H1 (cell line): ENCODE measurements at regions not wholly inside any gene's neighbourhood (a gene's known extent, or its start where the extent isn't known, plus 50 kb on each side); places are given as distances from the start of the nearest gene placed in this dataset.

ENCODE experiments used
- CTCF ChIA-PET: fragments of 300-600 bp; sonication (Branson Sonifier 250); formaldehyde crosslinking; loops from one replicate; lab custom pipeline; 2021; ENCODE audit not compliant: partially characterized antibody; lab: Charles Lee
- POLR2A ChIA-PET: fragments of 300-600 bp; sonication (Branson Sonifier 250); formaldehyde crosslinking; loops from one replicate; lab custom pipeline; 2021; ENCODE audit warnings: inconsistent platforms; ENCODE audit not compliant: partially characterized antibody; lab: Charles Lee
- DNase-seq, 2 experiments: peaks; one replicate each; pipeline versions ENCODE4 v3.0.0 to v3.0.0-alpha.2; 2010 to 2022; ENCODE audit warnings: low spot score in 2 of 2, low read depth in 1 of 2, mixed read lengths in 1 of 2
- FAIRE-seq: peaks from 2 replicates; lab custom pipeline; 2011; peaks lifted over from hg19 to GRCh38; lab: Jason Lieb, UNC
- H2AFZ ChIP-seq: 2 replicates; pipeline ENCODE4 v1.8.1; 2012; ENCODE audit warnings: low read length, inconsistent platforms
- H2AK5ac ChIP-seq: 2 replicates; pipeline ENCODE4 v1.6.1; 2013; ENCODE audit warnings: low read depth, low read length
- H2BK120ac ChIP-seq: replicated peaks from 2 replicates; pipeline ENCODE3; 2013; ENCODE audit warnings: low read depth, low read length, inconsistent platforms
- H2BK12ac ChIP-seq: 2 replicates; pipeline ENCODE4 v1.6.1; 2013; ENCODE audit warnings: low read depth, low read length
- H2BK15ac ChIP-seq: 2 replicates; pipeline ENCODE4 v1.6.1; 2013; ENCODE audit warnings: low read length
- H2BK20ac ChIP-seq: 2 replicates; pipeline ENCODE4 v1.6.1; 2013; ENCODE audit warnings: low read length
- H2BK5ac ChIP-seq: 2 replicates; pipeline ENCODE4 v1.6.1; 2013; ENCODE audit warnings: low read depth, low read length
- H3K14ac ChIP-seq: 2 replicates; pipeline ENCODE4 v1.6.1; 2013; ENCODE audit warnings: inconsistent platforms; ENCODE audit not compliant: insufficient read length
- H3K18ac ChIP-seq: 2 replicates; pipeline ENCODE4 v1.6.1; 2013; ENCODE audit warnings: low read length; ENCODE audit errors: extremely low read depth
- H3K23ac ChIP-seq: 2 replicates; pipeline ENCODE4 v1.6.1; 2013; ENCODE audit warnings: inconsistent platforms; ENCODE audit not compliant: insufficient read length
- H3K23me2 ChIP-seq: 2 replicates; pipeline ENCODE4 v1.6.1; 2013; ENCODE audit warnings: low read depth, low read length
- H3K27ac ChIP-seq: 2 replicates; pipeline ENCODE4 v1.6.1; 2011; ENCODE audit warnings: low read depth, low read length, inconsistent platforms
- H3K27me3 ChIP-seq, 4 experiments: replicated peaks in 1 of 4; 1 replicate in 1 of 4; 2 replicates in 3 of 4; pipeline versions ENCODE4 v1.6.1 to v1.8.1; 2011 to 2013; ENCODE audit warnings: low read length in 3 of 4, mild to moderate bottlenecking in 3 of 4, inconsistent platforms in 2 of 4, mixed read lengths in 2 of 4, moderate library complexity in 1 of 4; ENCODE audit not compliant: control insufficient read depth in 3 of 4, insufficient read depth in 3 of 4; ENCODE audit errors: extremely low read depth in 1 of 4
- H3K36me3 ChIP-seq, 4 experiments: 2 replicates each; pipeline versions ENCODE4 v1.6.1 to v1.8.1; 2011 to 2013; ENCODE audit warnings: mild to moderate bottlenecking in 4 of 4, low read length in 3 of 4, moderate library complexity in 2 of 4, control low read depth in 1 of 4, inconsistent platforms in 1 of 4; ENCODE audit not compliant: insufficient read depth in 4 of 4, control insufficient read depth in 2 of 4
- H3K4ac ChIP-seq: replicated peaks from 2 replicates; pipeline ENCODE3; 2013; ENCODE audit warnings: low read length, low read depth, mixed read lengths, inconsistent platforms; ENCODE audit not compliant: insufficient read length
- H3K4me1 ChIP-seq, 4 experiments: replicated peaks in 1 of 4; 1 replicate in 1 of 4; 2 replicates in 3 of 4; pipeline versions ENCODE4 v1.6.1 to v1.8.1; 2011 to 2013; ENCODE audit warnings: low read length in 3 of 4, inconsistent platforms in 2 of 4, mixed read lengths in 1 of 4; ENCODE audit not compliant: insufficient read depth in 4 of 4, control insufficient read depth in 3 of 4
- H3K4me2 ChIP-seq, 2 experiments: 2 replicates each; pipeline versions ENCODE4 v1.6.1 to v1.8.1; 2011 to 2013; ENCODE audit warnings: low read depth in 2 of 2, low read length in 2 of 2, control low read depth in 1 of 2, inconsistent platforms in 1 of 2, mild to moderate bottlenecking in 1 of 2; ENCODE audit not compliant: insufficient read depth in 1 of 2
- H3K4me3 ChIP-seq, 4 experiments: fragments of 200-600, 300-600 bp in 1 of 4; sonication (generic), shearing (Covaris generic), sonication (Bioruptor Twin) in 1 of 4; 2 replicates each; pipeline versions ENCODE4 v1.5.1 to v1.8.1; 2011 to 2016; ENCODE audit warnings: low read length in 4 of 4, low read depth in 3 of 4, control low read depth in 2 of 4, inconsistent platforms in 2 of 4, mild to moderate bottlenecking in 2 of 4, mixed read lengths in 1 of 4, moderate library complexity in 1 of 4; ENCODE audit not compliant: insufficient read depth in 2 of 4; ENCODE audit errors: extremely low read depth in 1 of 4
- H3K56ac ChIP-seq: replicated peaks from 2 replicates; pipeline ENCODE3; 2013; ENCODE audit warnings: low read depth, mild to moderate bottlenecking, mixed read lengths, low read length, inconsistent platforms; ENCODE audit not compliant: insufficient read length
- H3K79me1 ChIP-seq: 2 replicates; pipeline ENCODE4 v1.6.1; 2013; ENCODE audit warnings: low read depth, low read length, control low read depth
- H3K79me2 ChIP-seq, 2 experiments: 2 replicates each; pipeline versions ENCODE4 v1.6.1 to v1.8.1; 2012 to 2013; ENCODE audit warnings: low read length in 2 of 2, mild to moderate bottlenecking in 2 of 2, inconsistent platforms in 1 of 2; ENCODE audit not compliant: insufficient read depth in 2 of 2, control insufficient read depth in 1 of 2
- H3K9ac ChIP-seq, 4 experiments: replicated peaks in 1 of 4; 1 replicate in 1 of 4; 2 replicates in 3 of 4; pipeline versions ENCODE4 v1.6.1 to v1.8.1; 2011 to 2013; ENCODE audit warnings: low read depth in 3 of 4, low read length in 3 of 4, control low read depth in 2 of 4, mild to moderate bottlenecking in 2 of 4, moderate library complexity in 2 of 4, inconsistent platforms in 1 of 4; ENCODE audit errors: extremely low read depth in 1 of 4
- H3K9me3 ChIP-seq, 2 experiments: 2 replicates each; pipeline versions ENCODE4 v1.6.1 to v1.8.1; 2012 to 2013; ENCODE audit warnings: mild to moderate bottlenecking in 2 of 2, moderate library complexity in 2 of 2, control low read depth in 1 of 2, inconsistent platforms in 1 of 2, low read depth in 1 of 2, low read length in 1 of 2, mixed read lengths in 1 of 2; ENCODE audit not compliant: insufficient read depth in 2 of 2
- H4K20me1 ChIP-seq, 2 experiments: replicated peaks in 1 of 2; 2 replicates each; pipeline versions ENCODE3 to v1.8.1; 2011 to 2013; ENCODE audit warnings: inconsistent platforms in 2 of 2, low read length in 2 of 2, mild to moderate bottlenecking in 1 of 2; ENCODE audit not compliant: insufficient read depth in 2 of 2, control insufficient read depth in 1 of 2
- H4K5ac ChIP-seq: 2 replicates; pipeline ENCODE4 v1.6.1; 2013; ENCODE audit warnings: low read length, low read depth, mixed read lengths, inconsistent platforms; ENCODE audit not compliant: insufficient read length
- H4K8ac ChIP-seq: 2 replicates; pipeline ENCODE4 v1.8.0; 2013; ENCODE audit warnings: mild to moderate bottlenecking, moderate library complexity, low read length, inconsistent platforms; ENCODE audit not compliant: insufficient read depth; ENCODE audit errors: extremely low read depth
- H4K91ac ChIP-seq: replicated peaks from 2 replicates; pipeline ENCODE3; 2013; ENCODE audit warnings: low read length, mixed read lengths, inconsistent platforms; ENCODE audit not compliant: insufficient read length
- POU5F1 ChIP-seq: IDR thresholded peaks from 2 replicates; pipeline ENCODE4 v1.6.1; 2011; ENCODE audit warnings: low read depth, mild to moderate bottlenecking, low read length, moderate library complexity
- WGBS, 2 experiments: shearing (Covaris generic) in 1 of 2; methylation state at CpG; one replicate each; pipeline versions ENCODE4 v1.1.6 to v1.1.7; 2013 to 2015; ENCODE audit warnings: low lambda C conversion rate in 2 of 2, mixed read lengths in 2 of 2, inconsistent platforms in 1 of 2, low coverage in 1 of 2, missing lambda C conversion rate in 1 of 2; ENCODE audit not compliant: insufficient replicate concordance in 2 of 2, insufficient coverage in 1 of 2, insufficient read length in 1 of 2; ENCODE audit errors: extremely low coverage in 1 of 2, missing lambda C conversion rate in 1 of 2; 5-methylcytosine and 5-hydroxymethylcytosine counted together

DNA sequence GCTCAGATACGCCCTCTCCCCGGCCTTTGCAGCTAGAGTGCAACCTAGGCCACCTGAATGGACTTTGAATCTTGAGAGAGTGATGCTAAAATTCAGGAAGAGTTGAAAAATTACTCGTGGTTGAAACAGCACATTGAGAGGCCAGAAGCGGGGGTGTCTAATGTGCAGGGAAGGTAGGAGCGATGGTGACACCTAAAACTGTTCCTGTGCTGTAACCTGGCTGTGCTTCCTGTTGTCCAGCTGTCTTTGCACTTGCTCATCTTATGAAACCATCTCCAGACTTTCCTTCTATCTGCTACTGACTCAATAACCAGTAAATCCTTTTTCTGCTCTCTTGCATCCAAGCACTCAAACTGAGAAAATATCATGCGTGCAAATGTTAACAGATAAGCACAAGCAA, 106.4 kb upstream of the RPS6KA3 start:
- H3K4me3 ChIP-seq, result no peak overlapping the region
- DNase-seq (no peak), FAIRE-seq (no peak)
- H2BK120ac ChIP-seq, result no peak overlapping the region
- H2BK15ac ChIP-seq, result no peak overlapping the region
- H4K91ac ChIP-seq, result no peak overlapping the region
- ChIA-PET POLR2A (no interaction called here), CTCF (no interaction called here)
- no peak overlapping the region for H3K9ac ChIP-seq
- H3K4ac ChIP-seq, result no peak overlapping the region
- no peak overlapping the region for H3K18ac ChIP-seq
- no peaks in the 10 kb centered on the region for H4K20me1 ChIP-seq
- no peaks in the 10 kb centered on the region for H3K4me1 ChIP-seq
- no peaks in the 10 kb centered on the region for H3K79me1 ChIP-seq
- no peak overlapping the region for H2AFZ ChIP-seq
- no peak overlapping the region for H4K5ac ChIP-seq
- H3K56ac ChIP-seq, result no peak overlapping the region
- 83% methylated on average over 4 of the region's 6 CpGs; no CpG with 5 or more reads in 1 of the 2 experiments for WGBS, 2 experiments
- H2AK5ac ChIP-seq, result no peak overlapping the region
- H3K9me3 ChIP-seq, result no peaks in the 10 kb centered on the region
- H3K27ac ChIP-seq, result no peak overlapping the region
- H3K23ac ChIP-seq, result no peak overlapping the region
- no peaks in the 10 kb centered on the region for H3K23me2 ChIP-seq
- no peak for TF ChIP-seq POU5F1
- TF ChIP-seq, all 59 proteins: peak for 0
- Histone ChIP-seq H2BK20ac (no peak overlapping the region), H3K4me2 (no peak overlapping the region), H3K36me3 (no peaks in the 10 kb centered on the region), H3K14ac (no peak overlapping the region), H3K27me3 (no peaks in the 10 kb centered on the region), H2BK5ac (no peak overlapping the region), H2BK12ac (no peak overlapping the region), H3K79me2 (no peaks in the 10 kb centered on the region), H4K8ac (no peak overlapping the region)
